ENCODE measurements at regions not wholly inside any gene's neighbourhood (a gene's known extent, or its start where the extent isn't known, plus 50 kb on each side); places are given as distances from the start of the nearest gene placed in this dataset.

DNA sequence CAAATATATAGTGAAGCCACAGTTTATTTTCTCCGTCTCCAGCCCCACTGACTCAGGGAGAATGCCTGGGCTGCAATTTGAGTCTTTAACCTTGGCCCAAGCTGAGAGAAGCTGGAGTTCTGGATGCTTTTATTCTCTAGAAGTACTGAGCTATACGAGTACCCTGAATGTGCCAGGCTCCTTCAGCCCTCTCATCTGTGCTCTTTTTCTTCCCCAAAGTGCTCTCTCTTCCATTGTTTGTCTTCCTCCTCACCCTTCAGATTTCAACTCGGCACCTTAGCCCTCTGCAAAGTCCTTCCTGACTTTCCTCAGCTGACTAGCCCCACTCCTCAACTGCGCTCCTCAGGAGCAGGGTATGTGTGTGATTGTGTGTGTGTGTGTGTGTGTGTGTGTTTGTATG is 75.6 kb upstream of the AGBL1 start:
- no peak for TF ChIP-seq POLR2A (IDR thresholded peaks at IDR 0.05; ENCODE audit: extremely low read depth, insufficient read length)
- TF ChIP-seq, protein P1, sequence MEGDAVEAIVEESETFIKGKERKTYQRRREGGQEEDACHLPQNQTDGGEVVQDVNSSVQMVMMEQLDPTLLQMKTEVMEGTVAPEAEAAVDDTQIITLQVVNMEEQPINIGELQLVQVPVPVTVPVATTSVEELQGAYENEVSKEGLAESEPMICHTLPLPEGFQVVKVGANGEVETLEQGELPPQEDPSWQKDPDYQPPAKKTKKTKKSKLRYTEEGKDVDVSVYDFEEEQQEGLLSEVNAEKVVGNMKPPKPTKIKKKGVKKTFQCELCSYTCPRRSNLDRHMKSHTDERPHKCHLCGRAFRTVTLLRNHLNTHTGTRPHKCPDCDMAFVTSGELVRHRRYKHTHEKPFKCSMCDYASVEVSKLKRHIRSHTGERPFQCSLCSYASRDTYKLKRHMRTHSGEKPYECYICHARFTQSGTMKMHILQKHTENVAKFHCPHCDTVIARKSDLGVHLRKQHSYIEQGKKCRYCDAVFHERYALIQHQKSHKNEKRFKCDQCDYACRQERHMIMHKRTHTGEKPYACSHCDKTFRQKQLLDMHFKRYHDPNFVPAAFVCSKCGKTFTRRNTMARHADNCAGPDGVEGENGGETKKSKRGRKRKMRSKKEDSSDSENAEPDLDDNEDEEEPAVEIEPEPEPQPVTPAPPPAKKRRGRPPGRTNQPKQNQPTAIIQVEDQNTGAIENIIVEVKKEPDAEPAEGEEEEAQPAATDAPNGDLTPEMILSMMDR (IDR thresholded peaks at IDR 0.05; ENCODE audit: low read depth, low read length) = no peak
- no peak for TF ChIP-seq MYC (IDR thresholded peaks at IDR 0.05; ENCODE audit: low read depth, low read length)
- TF ChIP-seq, protein P2, sequence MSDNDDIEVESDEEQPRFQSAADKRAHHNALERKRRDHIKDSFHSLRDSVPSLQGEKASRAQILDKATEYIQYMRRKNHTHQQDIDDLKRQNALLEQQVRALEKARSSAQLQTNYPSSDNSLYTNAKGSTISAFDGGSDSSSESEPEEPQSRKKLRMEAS (IDR thresholded peaks at IDR 0.05; ENCODE audit: low read depth, low read length) = no peak
